Calu3 (cell line): ENCODE measurements at regions not wholly inside any gene's neighbourhood (a gene's known extent, or its start where the extent isn't known, plus 50 kb on each side); places are given as distances from the start of the nearest gene placed in this dataset.

Source experiments
- BruUV-seq: library from RNA; stranded (reverse); fragments of 400-500 nt; replicated peaks from 2 replicates; lab custom pipeline; 2021; lab: Mats Ljungman, UMichigan
- CTCF ChIA-PET: fragments of 300-600 bp; sonication (Branson Sonifier 250); formaldehyde crosslinking; loops from one replicate; lab custom pipeline; 2022; ENCODE audit warnings: antibody characterized with exemption; lab: Charles Lee
- DNase-seq: peaks from one replicate; pipeline ENCODE4 v3.0.0; 2022
- H3K27ac Mint-ChIP-seq: one replicate; pipeline ENCODE4 v1.8.0; 2022; ENCODE audit warnings: mixed read lengths; ENCODE audit not compliant: unreplicated experiment
- H3K27me3 Mint-ChIP-seq: one replicate; pipeline ENCODE4 v1.8.0; 2022; ENCODE audit warnings: mixed read lengths; ENCODE audit not compliant: unreplicated experiment
- H3K36me3 Mint-ChIP-seq: one replicate; pipeline ENCODE4 v1.8.0; 2022; ENCODE audit warnings: mild to moderate bottlenecking, moderate library complexity, mixed read lengths; ENCODE audit not compliant: insufficient read depth, unreplicated experiment
- H3K4me1 Mint-ChIP-seq: one replicate; pipeline ENCODE4 v1.8.0; 2022; ENCODE audit warnings: mild to moderate bottlenecking, low read depth, mixed read lengths; ENCODE audit not compliant: unreplicated experiment
- H3K4me3 Mint-ChIP-seq: one replicate; pipeline ENCODE4 v1.8.0; 2022; ENCODE audit warnings: mild to moderate bottlenecking, low read depth, moderate library complexity, mixed read lengths; ENCODE audit not compliant: unreplicated experiment
- H3K9me3 Mint-ChIP-seq: one replicate; pipeline ENCODE4 v1.8.0; 2022; ENCODE audit warnings: low read depth, mixed read lengths; ENCODE audit not compliant: unreplicated experiment
- intact Hi-C: fragments of 100-400 bp; cut with micrococcal nuclease; formaldehyde crosslinking; loops from one replicate; pipeline ENCODE4 v1.10.0; 2022; ENCODE audit not compliant: unreplicated experiment
- TF ChIP-seq, protein P1 (sequence below): fragments of 200-600 bp; IDR thresholded peaks from one replicate; pipeline ENCODE4 v1.8.0; 2022; ENCODE audit warnings: antibody characterized with exemption; ENCODE audit not compliant: unreplicated experiment

DNA sequence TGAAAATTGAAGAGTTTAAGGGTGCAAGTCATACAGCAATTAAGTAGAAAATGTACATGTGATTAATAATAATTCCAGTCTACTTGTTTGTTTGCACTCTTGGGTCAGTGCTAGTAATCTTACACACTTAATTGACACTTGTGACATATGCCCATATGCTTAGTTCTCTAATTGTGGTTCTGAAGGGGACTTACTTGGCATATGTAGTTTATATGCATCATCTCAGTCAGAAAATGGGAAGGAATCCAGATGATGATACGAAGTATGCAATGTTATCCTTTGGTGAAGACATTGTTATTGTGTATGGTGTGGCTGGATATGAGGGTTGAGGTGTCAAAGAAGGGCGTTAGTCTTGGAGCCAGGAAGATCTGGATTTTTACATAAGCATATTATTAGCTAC lies 193.5 kb upstream of the HDAC9 start:
- no peak for DNase-seq
- no peak overlapping the region for H3K27ac Mint-ChIP-seq
- H3K4me1 Mint-ChIP-seq, result no peaks in the 10 kb centered on the region
- intact Hi-C loops, result no loop called here
- H3K27me3 Mint-ChIP-seq, result no peaks in the 10 kb centered on the region
- no peaks in the 10 kb centered on the region for H3K36me3 Mint-ChIP-seq
- CTCF ChIA-PET, result no interaction called here
- H3K9me3 Mint-ChIP-seq, result no peaks in the 10 kb centered on the region
- TF ChIP-seq, protein P1, sequence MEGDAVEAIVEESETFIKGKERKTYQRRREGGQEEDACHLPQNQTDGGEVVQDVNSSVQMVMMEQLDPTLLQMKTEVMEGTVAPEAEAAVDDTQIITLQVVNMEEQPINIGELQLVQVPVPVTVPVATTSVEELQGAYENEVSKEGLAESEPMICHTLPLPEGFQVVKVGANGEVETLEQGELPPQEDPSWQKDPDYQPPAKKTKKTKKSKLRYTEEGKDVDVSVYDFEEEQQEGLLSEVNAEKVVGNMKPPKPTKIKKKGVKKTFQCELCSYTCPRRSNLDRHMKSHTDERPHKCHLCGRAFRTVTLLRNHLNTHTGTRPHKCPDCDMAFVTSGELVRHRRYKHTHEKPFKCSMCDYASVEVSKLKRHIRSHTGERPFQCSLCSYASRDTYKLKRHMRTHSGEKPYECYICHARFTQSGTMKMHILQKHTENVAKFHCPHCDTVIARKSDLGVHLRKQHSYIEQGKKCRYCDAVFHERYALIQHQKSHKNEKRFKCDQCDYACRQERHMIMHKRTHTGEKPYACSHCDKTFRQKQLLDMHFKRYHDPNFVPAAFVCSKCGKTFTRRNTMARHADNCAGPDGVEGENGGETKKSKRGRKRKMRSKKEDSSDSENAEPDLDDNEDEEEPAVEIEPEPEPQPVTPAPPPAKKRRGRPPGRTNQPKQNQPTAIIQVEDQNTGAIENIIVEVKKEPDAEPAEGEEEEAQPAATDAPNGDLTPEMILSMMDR, result no peak
- H3K4me3 Mint-ChIP-seq, result no peak overlapping the region
- BruUV-seq, result no TSS peak

DNA sequence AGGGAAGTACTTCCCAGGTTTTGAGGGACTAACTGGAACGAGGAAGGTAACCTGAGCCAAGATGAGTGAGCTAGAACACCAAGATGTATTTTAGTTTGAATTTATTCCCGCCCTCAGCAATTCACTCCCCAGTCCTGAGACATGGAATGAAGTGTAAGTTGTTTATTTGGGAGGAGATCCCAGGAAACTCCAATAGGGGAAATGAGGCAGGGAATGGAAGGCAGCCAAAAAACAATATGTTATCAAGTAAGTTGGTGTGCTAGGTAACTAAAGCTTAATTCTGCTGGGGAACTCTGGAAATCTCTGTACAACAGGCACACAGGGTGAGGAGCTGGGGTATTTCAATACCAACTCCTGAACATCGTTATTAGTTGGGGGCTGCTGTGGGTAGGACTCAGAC lies 189.7 kb upstream of the HDAC9 start:
- Mint-ChIP-seq H3K4me1 (no peaks in the 10 kb centered on the region), H3K27me3 (no peaks in the 10 kb centered on the region), H3K36me3 (no peaks in the 10 kb centered on the region), H3K27ac (no peak overlapping the region), H3K4me3 (no peak overlapping the region), H3K9me3 (no peaks in the 10 kb centered on the region)
- intact Hi-C loops, result no loop called here
- DNase-seq, result no peak
- TF ChIP-seq, protein P1, result no peak
- BruUV-seq, result no TSS peak
- CTCF ChIA-PET, result no interaction called here

- Mint-ChIP-seq H3K9me3 (no peaks in the 10 kb centered on the region), H3K4me1 (no peaks in the 10 kb centered on the region), H3K36me3 (no peaks in the 10 kb centered on the region), H3K4me3 (no peak overlapping the region), H3K27ac (no peak overlapping the region), H3K27me3 (no peaks in the 10 kb centered on the region)
- TF ChIP-seq, protein P1, result no peak
- CTCF ChIA-PET, result no interaction called here
- DNase-seq, result no peak
- BruUV-seq, result no TSS peak
- intact Hi-C loops, result no loop called here
Observed at GRCh38 chr7:18306696-18307095, 188.9 kb upstream of the HDAC9 start.

GRCh38 chr7:18308938-18309337 lies 186.6 kb upstream of the HDAC9 start:
- Mint-ChIP-seq H3K36me3 (no peaks in the 10 kb centered on the region), H3K4me1 (no peaks in the 10 kb centered on the region), H3K9me3 (no peaks in the 10 kb centered on the region), H3K27ac (no peak overlapping the region), H3K27me3 (no peaks in the 10 kb centered on the region), H3K4me3 (no peak overlapping the region)
- DNase-seq, result no peak
- BruUV-seq, result no TSS peak
- CTCF ChIA-PET, result no interaction called here
- intact Hi-C loops, result no loop called here
- TF ChIP-seq, protein P1, result no peak

DNA sequence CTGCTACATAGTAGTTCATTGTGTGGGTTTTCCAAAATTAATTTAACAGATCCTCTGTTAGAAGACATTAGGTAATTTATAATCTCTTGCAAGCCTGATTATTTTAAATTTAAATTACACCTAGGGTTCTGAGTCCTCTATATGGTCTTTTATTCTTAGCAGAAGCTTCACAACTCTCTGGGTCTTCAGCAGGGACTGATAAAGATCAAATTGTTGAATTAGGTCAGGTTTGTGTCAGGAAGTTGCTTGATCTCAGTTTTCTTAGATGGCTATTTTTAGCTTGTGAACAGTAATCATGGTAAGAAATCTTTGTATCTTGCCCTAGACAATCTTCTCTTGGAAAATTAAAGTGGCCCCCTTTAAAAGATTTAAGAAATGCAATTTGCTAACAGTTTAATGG lies 183.1 kb upstream of the HDAC9 start:
- CTCF ChIA-PET, result interaction anchor here (0.8 kb wide), 1 partner anchor 9 kb away, joined by 3 read pairs; no protein-coding TSS in a partner anchor

More for the DNA sequence above, 183.1 kb upstream of the HDAC9 start:
- Mint-ChIP-seq H3K4me3 (no peak overlapping the region), H3K27me3 (no peaks in the 10 kb centered on the region), H3K9me3 (no peaks in the 10 kb centered on the region), H3K36me3 (no peaks in the 10 kb centered on the region), H3K4me1 (no peaks in the 10 kb centered on the region), H3K27ac (no peak overlapping the region)
- no TSS peak for BruUV-seq
- TF ChIP-seq, protein P1, result no peak
- intact Hi-C loops, result no loop called here
- DNase-seq, result no peak
